BLaER1 (cell line): ENCODE measurements at regions not wholly inside any gene's neighbourhood (a gene's known extent, or its start where the extent isn't known, plus 50 kb on each side); places are given as distances from the start of the nearest gene placed in this dataset.

Source experiments
- H3K27ac ChIP-seq: shearing (Covaris generic); formaldehyde crosslinking; 2 replicates; pipeline ENCODE4 v1.8.1; 2022
- H3K27me3 ChIP-seq: shearing (Covaris generic); formaldehyde crosslinking; 2 replicates; pipeline ENCODE4 v1.8.1; 2022
- H3K36me3 ChIP-seq: shearing (Covaris generic); formaldehyde crosslinking; 2 replicates; pipeline ENCODE4 v1.8.1; 2022
- H3K4me1 ChIP-seq: shearing (Covaris generic); formaldehyde crosslinking; 2 replicates; pipeline ENCODE4 v1.8.1; 2022
- H3K4me2 ChIP-seq: shearing (Covaris generic); formaldehyde crosslinking; 2 replicates; pipeline ENCODE4 v1.8.1; 2022
- H3K4me3 ChIP-seq: shearing (Covaris generic); formaldehyde crosslinking; 2 replicates; pipeline ENCODE4 v1.8.1; 2022
- H3K9ac ChIP-seq: shearing (Covaris generic); formaldehyde crosslinking; 2 replicates; pipeline ENCODE4 v1.8.1; 2022
- H3K9me3 ChIP-seq: shearing (Covaris generic); formaldehyde crosslinking; 2 replicates; pipeline ENCODE4 v1.8.1; 2022
- H4K20me1 ChIP-seq: shearing (Covaris generic); formaldehyde crosslinking; 2 replicates; pipeline ENCODE4 v1.8.1; 2022
- Cebpa-rat ChIP-seq: shearing (Covaris generic); IDR thresholded peaks from 2 replicates; pipeline ENCODE4 v1.8.1; 2022

DNA sequence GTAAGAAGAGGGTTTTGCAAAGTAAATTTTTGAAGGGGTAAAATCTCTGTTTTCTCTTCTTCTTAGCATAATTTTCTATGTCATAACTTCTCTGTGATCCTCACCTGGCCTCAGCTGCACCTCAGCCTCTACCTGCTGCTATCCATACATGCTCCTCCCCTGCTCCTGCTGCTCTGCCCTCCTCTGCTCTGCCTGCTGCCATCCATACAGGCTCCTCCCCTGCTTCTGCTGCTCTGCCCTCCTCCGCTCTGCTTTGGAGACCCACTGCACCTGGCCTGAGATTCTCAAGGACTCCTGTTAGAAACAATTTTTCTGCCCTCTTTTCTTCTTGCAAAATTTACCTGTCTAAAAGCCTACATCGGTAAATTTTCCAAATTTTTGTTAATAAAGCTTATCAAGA is 388.6 kb upstream of the PITX2 start:
- no peak overlapping the region for H3K9ac ChIP-seq
- H4K20me1 ChIP-seq: no peaks in the 10 kb centered on the region
- TF ChIP-seq Cebpa-rat: no peak
- no peak overlapping the region for H3K4me3 ChIP-seq
- no peak overlapping the region for H3K27ac ChIP-seq
- H3K9me3 ChIP-seq: no peaks in the 10 kb centered on the region
- H3K36me3 ChIP-seq: no peaks in the 10 kb centered on the region
- H3K4me2 ChIP-seq: no peak overlapping the region
- H3K4me1 ChIP-seq: no peaks in the 10 kb centered on the region
- H3K27me3 ChIP-seq: no peaks in the 10 kb centered on the region

DNA sequence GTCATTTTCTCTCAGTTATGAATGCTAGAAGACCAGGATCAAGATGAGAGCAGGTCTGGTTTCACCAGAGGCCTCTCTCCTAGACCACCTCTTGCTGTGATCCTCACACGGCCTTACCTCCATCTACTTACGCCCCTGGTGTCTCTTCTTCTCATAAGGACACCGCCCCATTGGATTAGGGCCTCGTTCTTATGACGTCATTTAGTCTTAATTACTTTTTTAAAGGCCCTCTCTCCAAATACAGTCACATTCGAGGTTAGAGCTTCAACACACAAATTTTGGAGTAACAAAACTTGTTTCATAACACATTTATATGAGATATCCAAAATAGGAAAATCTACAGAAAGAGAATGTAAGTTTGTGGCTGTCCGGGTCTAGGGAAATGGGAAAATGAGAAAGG is 391.0 kb upstream of the PITX2 start:
- Histone ChIP-seq H3K27me3 (no peaks in the 10 kb centered on the region), H3K9me3 (no peaks in the 10 kb centered on the region), H3K4me1 (no peaks in the 10 kb centered on the region), H3K4me3 (no peak overlapping the region), H3K9ac (no peak overlapping the region), H3K36me3 (no peaks in the 10 kb centered on the region), H4K20me1 (no peaks in the 10 kb centered on the region), H3K27ac (no peak overlapping the region), H3K4me2 (no peak overlapping the region)
- TF ChIP-seq Cebpa-rat: no peak

DNA sequence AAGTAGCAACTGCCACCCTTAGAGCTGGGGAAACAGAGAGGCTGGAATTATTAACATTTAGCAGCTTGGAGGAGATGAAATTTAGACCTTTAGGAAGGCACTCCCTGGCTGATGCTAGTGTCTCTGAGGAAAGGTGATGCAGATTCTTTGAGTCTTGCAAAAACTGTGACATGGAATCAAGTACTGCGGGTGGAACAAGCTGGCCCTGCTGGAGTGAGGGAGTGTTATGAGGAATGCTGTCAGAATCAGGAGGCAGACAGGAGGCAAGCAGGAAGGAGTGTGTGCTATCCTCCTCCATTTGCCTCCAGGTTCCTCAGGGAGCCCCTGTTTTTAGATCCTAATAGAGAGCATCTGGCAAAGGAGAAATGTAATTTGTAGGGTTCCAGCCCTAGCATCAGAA is 391.7 kb upstream of the PITX2 start:
- Histone ChIP-seq H3K4me1 (no peaks in the 10 kb centered on the region), H3K9ac (no peak overlapping the region), H3K27me3 (no peaks in the 10 kb centered on the region), H3K36me3 (no peaks in the 10 kb centered on the region), H4K20me1 (no peaks in the 10 kb centered on the region), H3K4me3 (no peak overlapping the region), H3K4me2 (no peak overlapping the region), H3K27ac (no peak overlapping the region), H3K9me3 (no peaks in the 10 kb centered on the region)
- no peak for TF ChIP-seq Cebpa-rat

DNA sequence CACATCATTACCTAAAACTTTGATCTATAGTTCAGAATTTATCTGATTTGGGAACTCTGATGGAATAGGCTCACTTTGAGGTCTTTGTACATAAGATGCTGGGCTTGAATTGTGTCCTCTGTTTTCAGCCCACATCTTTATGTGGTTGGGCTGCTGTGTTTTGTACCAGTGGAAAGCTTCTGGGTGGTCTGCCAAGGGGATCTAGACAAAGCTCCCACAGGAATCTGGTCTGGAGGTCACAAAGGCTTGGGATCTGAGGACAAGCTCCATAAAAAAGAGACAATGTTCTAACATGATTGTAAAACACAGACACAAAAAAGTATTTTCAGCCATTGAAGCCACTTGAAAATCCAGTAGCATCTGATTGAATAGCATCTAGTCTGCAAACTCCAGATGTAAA is 393.5 kb upstream of the PITX2 start:
- no peaks in the 10 kb centered on the region for H3K9me3 ChIP-seq
- H3K27ac ChIP-seq: no peak overlapping the region
- no peaks in the 10 kb centered on the region for H3K36me3 ChIP-seq
- H3K9ac ChIP-seq: no peak overlapping the region
- no peaks in the 10 kb centered on the region for H3K27me3 ChIP-seq
- no peaks in the 10 kb centered on the region for H4K20me1 ChIP-seq
- no peak overlapping the region for H3K4me2 ChIP-seq
- H3K4me1 ChIP-seq: no peaks in the 10 kb centered on the region
- TF ChIP-seq Cebpa-rat: no peak
- H3K4me3 ChIP-seq: no peak overlapping the region

DNA sequence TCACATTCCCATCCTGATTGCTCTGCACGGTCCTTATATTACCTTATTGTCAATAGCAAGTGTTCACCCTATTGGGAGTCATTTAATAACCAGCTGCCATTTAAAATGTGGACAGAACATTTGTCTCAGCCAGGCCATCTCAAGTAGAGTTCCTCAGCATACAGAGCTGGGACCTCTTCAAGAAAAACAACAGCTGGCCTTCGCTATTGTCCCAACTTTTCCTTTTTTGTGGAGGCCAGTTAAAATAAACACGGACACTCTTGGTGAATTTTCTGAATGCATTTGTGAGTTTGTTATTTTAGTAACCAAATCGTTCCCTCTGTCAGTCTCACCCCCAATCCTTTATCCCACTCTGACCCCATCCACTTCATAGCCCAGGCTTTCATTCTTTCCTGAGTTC is 395.3 kb upstream of the PITX2 start:
- no peaks in the 10 kb centered on the region for H4K20me1 ChIP-seq
- H3K9me3 ChIP-seq: no peaks in the 10 kb centered on the region
- H3K4me2 ChIP-seq: no peak overlapping the region
- no peak overlapping the region for H3K9ac ChIP-seq
- no peaks in the 10 kb centered on the region for H3K4me1 ChIP-seq
- H3K4me3 ChIP-seq: no peak overlapping the region
- H3K36me3 ChIP-seq: no peaks in the 10 kb centered on the region
- TF ChIP-seq Cebpa-rat: no peak
- H3K27ac ChIP-seq: no peak overlapping the region
- no peaks in the 10 kb centered on the region for H3K27me3 ChIP-seq

DNA sequence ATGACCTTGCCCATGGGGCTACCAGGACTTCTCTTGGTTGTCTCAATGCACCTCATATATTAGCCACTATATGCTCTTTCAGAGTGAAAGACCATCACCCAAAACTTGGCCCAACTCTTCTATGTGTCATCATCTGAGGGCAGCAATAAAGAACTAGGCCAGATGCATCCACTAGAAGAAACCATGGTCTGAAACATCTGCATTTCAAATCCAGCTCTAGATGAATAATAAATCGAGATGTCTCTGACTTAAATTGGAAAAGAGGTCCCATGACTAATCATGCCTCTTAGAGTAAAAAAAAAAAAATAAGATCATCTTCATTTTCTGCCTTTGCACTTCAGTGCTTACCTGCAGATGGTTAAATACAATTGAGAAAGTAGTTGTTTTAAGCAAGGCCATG is 397.6 kb upstream of the PITX2 start:
- no peaks in the 10 kb centered on the region for H3K4me1 ChIP-seq
- H3K27ac ChIP-seq: no peak overlapping the region
- no peaks in the 10 kb centered on the region for H3K27me3 ChIP-seq
- no peak for TF ChIP-seq Cebpa-rat
- no peak overlapping the region for H3K4me3 ChIP-seq
- no peak overlapping the region for H3K4me2 ChIP-seq
- H3K9ac ChIP-seq: no peak overlapping the region
- no peaks in the 10 kb centered on the region for H4K20me1 ChIP-seq
- H3K9me3 ChIP-seq: no peaks in the 10 kb centered on the region
- H3K36me3 ChIP-seq: no peaks in the 10 kb centered on the region

DNA sequence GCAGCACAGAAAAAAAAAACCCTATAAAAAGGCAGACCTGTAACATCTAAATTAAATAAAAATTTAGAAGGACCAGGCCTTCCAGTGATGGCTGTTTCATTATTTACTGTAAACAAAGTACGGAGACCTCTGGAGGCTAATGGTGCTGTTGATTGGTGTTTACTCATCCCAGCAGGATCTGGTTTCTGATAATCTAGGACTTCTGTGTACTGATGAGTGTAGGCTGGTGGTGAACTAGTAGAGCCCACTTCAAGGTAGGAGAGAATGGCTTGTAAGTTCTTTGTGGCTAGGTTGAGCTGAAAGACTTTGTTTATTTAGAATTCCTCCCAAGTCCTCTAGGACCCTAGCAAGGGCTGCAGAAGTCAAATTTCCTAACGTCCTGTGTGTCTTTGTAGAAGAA is 398.1 kb upstream of the PITX2 start:
- Histone ChIP-seq H3K4me2 (no peak overlapping the region), H3K36me3 (no peaks in the 10 kb centered on the region), H3K9ac (no peak overlapping the region), H3K4me1 (no peaks in the 10 kb centered on the region), H3K9me3 (no peaks in the 10 kb centered on the region), H3K27me3 (no peaks in the 10 kb centered on the region), H4K20me1 (no peaks in the 10 kb centered on the region), H3K27ac (no peak overlapping the region), H3K4me3 (no peak overlapping the region)
- TF ChIP-seq Cebpa-rat: no peak

DNA sequence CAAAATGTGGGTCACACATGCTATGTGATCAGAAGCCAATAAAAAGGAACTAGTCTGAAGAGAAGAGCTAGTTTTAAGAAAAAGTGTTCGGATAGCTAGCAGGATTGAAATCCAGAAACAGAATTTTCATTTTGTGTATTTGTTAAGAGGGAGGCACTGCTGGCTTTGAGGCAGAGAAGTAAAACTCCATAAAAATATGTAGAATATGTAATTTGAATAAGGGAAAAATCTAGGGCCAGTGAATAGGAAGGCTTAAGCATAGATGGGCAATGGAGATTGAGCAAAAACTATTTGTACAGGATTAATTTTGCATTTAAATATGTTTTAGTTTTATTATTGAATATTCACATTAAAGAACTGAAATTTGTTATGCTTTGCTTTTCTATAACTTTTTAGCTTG is 399.9 kb upstream of the PITX2 start:
- Histone ChIP-seq H3K4me3 (no peak overlapping the region), H3K9me3 (no peaks in the 10 kb centered on the region), H3K4me2 (no peak overlapping the region), H3K4me1 (no peaks in the 10 kb centered on the region), H3K27me3 (no peaks in the 10 kb centered on the region), H4K20me1 (no peaks in the 10 kb centered on the region), H3K9ac (no peak overlapping the region), H3K27ac (no peak overlapping the region), H3K36me3 (no peaks in the 10 kb centered on the region)
- TF ChIP-seq Cebpa-rat: no peak

DNA sequence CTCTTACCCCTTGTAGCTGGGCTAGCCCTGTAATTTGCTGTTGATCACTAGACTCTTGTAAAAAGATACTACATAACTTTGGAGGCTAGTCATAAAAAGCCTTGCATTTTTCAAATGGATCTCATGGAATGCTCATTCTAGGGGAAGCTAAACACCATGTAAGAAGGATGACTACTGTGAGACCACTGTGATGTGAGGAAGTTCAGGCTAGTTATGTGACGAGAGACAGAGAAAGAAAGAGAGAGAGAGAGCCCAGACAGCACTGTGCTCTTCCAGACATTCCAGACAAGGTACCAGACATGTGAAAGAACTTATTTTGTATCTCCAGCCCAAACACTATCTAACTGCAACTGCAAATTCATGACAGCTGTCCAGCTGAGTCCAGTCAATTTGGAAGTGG is 404.6 kb upstream of the PITX2 start:
- no peak overlapping the region for H3K27ac ChIP-seq
- H3K27me3 ChIP-seq: no peaks in the 10 kb centered on the region
- H3K4me3 ChIP-seq: no peak overlapping the region
- TF ChIP-seq Cebpa-rat: no peak
- H3K9me3 ChIP-seq: 0 out of 2 replicates have a peak, but pooled peaks cover 5% of the 10 kb centered on the region
- no peaks in the 10 kb centered on the region for H3K36me3 ChIP-seq
- H3K9ac ChIP-seq: no peak overlapping the region
- no peaks in the 10 kb centered on the region for H4K20me1 ChIP-seq
- H3K4me1 ChIP-seq: no peaks in the 10 kb centered on the region
- H3K4me2 ChIP-seq: no peak overlapping the region

DNA sequence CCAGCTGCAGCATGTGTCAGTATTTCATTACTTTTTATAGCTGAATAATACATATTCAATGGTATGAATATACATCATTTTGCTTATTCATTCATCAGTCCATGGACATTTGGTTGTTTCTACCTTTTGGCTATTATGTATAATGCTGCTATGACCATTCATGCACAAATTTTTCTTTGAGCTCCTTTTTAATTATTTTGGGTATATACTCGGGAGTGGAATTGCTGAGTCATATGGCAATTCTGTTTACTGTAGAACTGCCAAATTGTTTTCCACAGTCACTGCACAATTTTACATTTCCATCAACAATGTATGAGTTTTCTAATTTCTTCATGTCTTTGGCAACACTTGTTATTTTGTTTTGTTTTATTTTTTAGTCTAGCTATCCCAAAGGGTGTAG is 405.9 kb upstream of the PITX2 start:
- Histone ChIP-seq H3K4me1 (no peaks in the 10 kb centered on the region), H3K27ac (no peak overlapping the region), H3K9ac (no peak overlapping the region), H3K4me3 (no peak overlapping the region), H3K36me3 (no peaks in the 10 kb centered on the region), H3K4me2 (no peak overlapping the region), H3K27me3 (no peaks in the 10 kb centered on the region), H4K20me1 (no peaks in the 10 kb centered on the region), H3K9me3 (0 out of 2 replicates have a peak, but pooled peaks cover 5% of the 10 kb centered on the region)
- no peak for TF ChIP-seq Cebpa-rat

DNA sequence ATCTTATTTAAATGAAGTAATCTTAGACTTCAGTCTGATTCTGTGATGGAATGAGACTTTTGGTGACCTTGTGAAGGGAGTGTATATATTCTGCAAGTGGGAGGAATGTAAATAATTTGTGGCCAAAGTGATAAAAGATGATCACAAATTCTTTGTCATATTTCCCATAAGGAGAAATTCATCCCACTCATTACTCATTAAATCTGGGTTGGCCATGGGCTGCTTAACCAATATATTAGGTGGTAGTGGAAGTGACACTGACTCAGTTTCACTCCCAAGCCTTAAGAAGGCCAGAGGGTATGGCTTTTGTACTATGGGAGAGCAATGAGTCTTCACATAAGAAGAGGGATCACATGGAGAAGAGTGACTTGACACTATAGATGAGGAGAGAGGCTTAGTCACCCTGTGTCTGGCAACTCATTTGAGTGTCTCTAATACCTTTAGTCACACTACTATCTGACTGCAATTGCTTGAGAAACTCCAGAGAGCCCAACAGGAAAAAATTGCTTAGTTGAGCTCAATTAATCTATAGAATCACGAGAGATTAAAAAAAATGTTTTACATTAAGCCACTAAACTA is 408.2 kb upstream of the PITX2 start:
- no peak overlapping the region for H3K4me3 ChIP-seq
- no peaks in the 10 kb centered on the region for H4K20me1 ChIP-seq
- H3K4me1 ChIP-seq: no peaks in the 10 kb centered on the region
- H3K27me3 ChIP-seq: no peaks in the 10 kb centered on the region
- no peak overlapping the region for H3K27ac ChIP-seq
- no peak overlapping the region for H3K4me2 ChIP-seq
- no peak overlapping the region for H3K9ac ChIP-seq
- no peaks in the 10 kb centered on the region for H3K36me3 ChIP-seq
- 0 out of 2 replicates have a peak, but pooled peaks cover 5% of the 10 kb centered on the region for H3K9me3 ChIP-seq
- no peak for TF ChIP-seq Cebpa-rat
